ENCODE measurements at regions not wholly inside any gene's neighbourhood (a gene's known extent, or its start where the extent isn't known, plus 50 kb on each side); places are given as distances from the start of the nearest gene placed in this dataset.

DNA sequence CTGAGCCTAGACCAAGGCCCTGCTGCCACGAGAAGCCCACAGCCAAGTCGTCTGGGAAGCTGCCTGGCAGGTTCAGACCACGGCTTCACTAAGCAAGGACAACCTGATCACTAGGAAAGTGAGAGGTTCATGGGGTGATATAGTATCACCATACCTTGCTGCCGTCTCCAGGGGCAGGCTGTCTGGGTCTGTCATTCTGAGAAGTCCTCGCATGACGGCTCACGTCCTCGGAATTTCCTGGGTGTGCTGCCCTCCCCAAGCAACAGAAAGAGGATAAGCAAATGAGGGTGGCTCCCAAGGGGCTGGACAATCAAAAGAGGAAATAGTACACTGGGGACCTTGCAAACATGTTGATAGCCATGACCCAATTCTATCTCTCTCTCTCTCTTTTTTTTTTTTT, 207.4 kb upstream of the IGF1R start:
- Histone ChIP-seq H3K27ac (ENCODE audit: low read length) (no peak overlapping the region), H3K9me3 (ENCODE audit: control insufficient read depth, low read depth, low read length) (no peaks in the 10 kb centered on the region), H3K4me1 (ENCODE audit: control insufficient read depth, insufficient read depth, low read length) (no peaks in the 10 kb centered on the region), H3K36me3 (ENCODE audit: control insufficient read depth, insufficient read depth, low read length) (no peaks in the 10 kb centered on the region), H3K27me3 (ENCODE audit: control insufficient read depth, insufficient read depth, low read length) (peaks cover 2% of the 10 kb centered on the region), H3K4me3 (ENCODE audit: low read length) (no peak overlapping the region)
- WGBS (ENCODE audit: insufficient coverage, low lambda C conversion rate), result no CpG with 5 or more reads among the region's 8 CpGs
- DNase-seq, result no peak

DNA sequence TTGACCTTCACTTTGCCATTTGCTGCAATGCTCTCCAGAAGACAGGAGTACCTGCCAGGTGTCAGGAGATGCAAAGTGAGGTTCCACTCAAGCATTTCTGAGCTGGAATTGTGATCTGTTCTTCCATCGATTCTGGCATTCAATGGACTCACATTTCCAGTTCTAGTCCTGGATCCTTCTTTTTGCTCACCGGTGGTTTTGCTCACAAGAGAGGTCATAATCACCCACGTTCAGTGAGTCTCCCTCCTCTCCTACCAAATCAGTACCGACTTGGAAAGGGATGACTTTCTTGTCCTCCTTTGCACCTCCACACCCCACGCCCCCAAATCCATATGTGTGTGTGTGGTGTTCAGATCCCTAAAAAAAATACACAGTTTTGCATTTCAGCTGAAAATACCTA, 206.7 kb upstream of the IGF1R start:
- no peaks in the 10 kb centered on the region for H3K4me1 ChIP-seq (ENCODE audit: control insufficient read depth, insufficient read depth, low read length)
- no peak for DNase-seq
- peaks cover 2% of the 10 kb centered on the region for H3K27me3 ChIP-seq (ENCODE audit: control insufficient read depth, insufficient read depth, low read length)
- no peak overlapping the region for H3K4me3 ChIP-seq (ENCODE audit: low read length)
- 100% methylated on average over 1 of the region's 5 CpGs for WGBS (ENCODE audit: insufficient coverage, low lambda C conversion rate)
- no peaks in the 10 kb centered on the region for H3K36me3 ChIP-seq (ENCODE audit: control insufficient read depth, insufficient read depth, low read length)
- H3K27ac ChIP-seq (ENCODE audit: low read length), result no peak overlapping the region
- H3K9me3 ChIP-seq (ENCODE audit: control insufficient read depth, low read depth, low read length), result no peaks in the 10 kb centered on the region

DNA sequence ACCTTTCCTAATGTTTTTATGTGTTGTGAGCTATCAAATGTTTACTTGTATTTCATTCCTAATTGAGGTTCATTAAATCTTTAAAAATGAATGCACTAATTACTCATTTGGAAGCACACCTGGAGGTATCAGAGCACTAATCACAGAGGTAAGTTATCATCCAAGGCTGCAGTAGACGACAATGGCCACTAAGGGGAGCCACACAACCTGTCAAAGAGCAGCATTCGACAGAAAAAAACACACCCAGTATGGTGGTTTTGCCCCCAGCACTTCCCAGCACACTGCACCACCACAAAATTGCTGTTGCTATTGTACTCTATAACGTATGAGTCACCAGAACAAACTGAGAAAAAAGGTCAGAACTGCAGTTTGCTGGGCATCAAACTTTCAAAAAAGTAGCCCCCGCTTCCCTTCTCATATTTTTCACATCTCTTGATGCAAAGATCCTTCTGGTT, 205.9 kb upstream of the IGF1R start:
- Histone ChIP-seq H3K4me3 (ENCODE audit: low read length) (no peak overlapping the region), H3K36me3 (ENCODE audit: control insufficient read depth, insufficient read depth, low read length) (no peaks in the 10 kb centered on the region), H3K4me1 (ENCODE audit: control insufficient read depth, insufficient read depth, low read length) (no peaks in the 10 kb centered on the region), H3K9me3 (ENCODE audit: control insufficient read depth, low read depth, low read length) (no peaks in the 10 kb centered on the region), H3K27me3 (ENCODE audit: control insufficient read depth, insufficient read depth, low read length) (peaks cover 2% of the 10 kb centered on the region), H3K27ac (ENCODE audit: low read length) (no peak overlapping the region)
- DNase-seq, result peak; percentile 31 to 34
- no CpG with 5 or more reads among the region's 4 CpGs for WGBS (ENCODE audit: insufficient coverage, low lambda C conversion rate)

DNA sequence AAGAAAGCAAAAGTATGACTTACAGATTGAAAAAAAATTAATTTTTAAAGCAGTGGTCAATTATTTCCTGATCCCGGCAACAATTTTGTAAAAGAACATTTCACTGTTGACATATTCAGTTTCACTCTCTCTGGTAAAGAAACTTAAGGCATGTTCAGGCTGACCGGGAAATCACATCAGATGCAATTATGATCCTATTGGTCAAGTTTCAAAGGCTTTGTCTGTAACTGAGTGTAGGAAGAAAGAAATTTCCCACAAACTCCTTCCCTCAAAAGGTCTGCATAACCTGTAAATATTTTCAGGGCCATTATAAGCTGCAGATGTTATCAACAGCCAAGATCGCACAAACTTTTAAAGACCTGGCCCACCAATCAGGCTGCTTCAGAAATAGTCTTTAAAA, 205.4 kb upstream of the IGF1R start:
- Histone ChIP-seq H3K36me3 (ENCODE audit: control insufficient read depth, insufficient read depth, low read length) (no peaks in the 10 kb centered on the region), H3K27me3 (ENCODE audit: control insufficient read depth, insufficient read depth, low read length) (peaks cover 2% of the 10 kb centered on the region), H3K4me3 (ENCODE audit: low read length) (no peak overlapping the region), H3K27ac (ENCODE audit: low read length) (no peak overlapping the region), H3K4me1 (ENCODE audit: control insufficient read depth, insufficient read depth, low read length) (no peaks in the 10 kb centered on the region), H3K9me3 (ENCODE audit: control insufficient read depth, low read depth, low read length) (no peaks in the 10 kb centered on the region)
- whole genome bisulfite sequencing (ENCODE audit: insufficient coverage, low lambda C conversion rate), result 80% methylated on average over 1 of the region's 3 CpGs
- DNase-seq, result no peak

DNA sequence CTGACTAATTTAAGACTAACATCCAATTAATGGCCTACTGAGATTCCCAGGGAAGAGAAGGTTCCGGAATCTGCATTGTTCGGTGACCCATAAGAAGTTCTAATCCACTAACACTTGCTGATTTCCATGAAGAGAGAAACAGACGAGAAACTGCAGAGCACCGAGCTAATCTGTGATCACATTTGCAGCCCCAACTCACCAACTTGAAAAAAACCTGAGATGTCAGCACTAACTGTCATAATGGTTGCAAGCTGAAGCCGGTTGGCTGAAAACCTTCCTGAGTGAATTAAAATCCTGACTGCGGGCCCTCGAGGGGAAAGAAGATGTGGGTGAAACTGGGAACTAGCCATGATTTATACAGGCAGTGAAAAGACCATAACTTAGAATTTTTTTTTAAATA, 204.8 kb upstream of the IGF1R start:
- Histone ChIP-seq H3K36me3 (ENCODE audit: control insufficient read depth, insufficient read depth, low read length) (no peaks in the 10 kb centered on the region), H3K4me3 (ENCODE audit: low read length) (no peak overlapping the region), H3K27ac (ENCODE audit: low read length) (no peak overlapping the region), H3K27me3 (ENCODE audit: control insufficient read depth, insufficient read depth, low read length) (peaks cover 2% of the 10 kb centered on the region), H3K9me3 (ENCODE audit: control insufficient read depth, low read depth, low read length) (no peaks in the 10 kb centered on the region), H3K4me1 (ENCODE audit: control insufficient read depth, insufficient read depth, low read length) (no peaks in the 10 kb centered on the region)
- WGBS (ENCODE audit: insufficient coverage, low lambda C conversion rate), result 96% methylated on average over 4 of the region's 7 CpGs
- no peak for DNase-seq

DNA sequence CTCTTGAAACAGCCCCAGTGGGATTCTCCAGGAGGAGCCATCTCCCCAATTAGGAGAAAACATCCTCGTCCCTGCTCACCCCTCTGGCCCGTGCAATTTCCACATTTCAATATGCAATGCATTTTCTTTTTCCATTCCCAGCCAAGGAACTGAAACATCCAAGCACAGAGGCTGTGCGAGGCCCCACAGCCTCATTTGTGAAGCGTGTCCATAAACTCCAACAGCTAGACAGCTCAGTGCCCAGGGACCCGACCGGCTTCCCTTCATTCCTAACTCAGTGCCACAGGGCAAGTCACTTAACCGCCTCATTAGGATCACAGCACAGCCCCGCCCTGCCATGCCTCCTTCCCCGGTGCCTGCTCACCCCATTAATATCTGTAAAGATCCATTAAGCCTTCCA, 204.2 kb upstream of the IGF1R start:
- WGBS (ENCODE audit: insufficient coverage, low lambda C conversion rate), result no CpG with 5 or more reads among the region's 9 CpGs
- H3K4me1 ChIP-seq (ENCODE audit: control insufficient read depth, insufficient read depth, low read length), result no peaks in the 10 kb centered on the region
- H3K36me3 ChIP-seq (ENCODE audit: control insufficient read depth, insufficient read depth, low read length), result no peaks in the 10 kb centered on the region
- H3K9me3 ChIP-seq (ENCODE audit: control insufficient read depth, low read depth, low read length), result no peaks in the 10 kb centered on the region
- DNase-seq, result no peak
- H3K27ac ChIP-seq (ENCODE audit: low read length), result no peak overlapping the region
- peaks cover 2% of the 10 kb centered on the region for H3K27me3 ChIP-seq (ENCODE audit: control insufficient read depth, insufficient read depth, low read length)
- H3K4me3 ChIP-seq (ENCODE audit: low read length), result no peak overlapping the region

DNA sequence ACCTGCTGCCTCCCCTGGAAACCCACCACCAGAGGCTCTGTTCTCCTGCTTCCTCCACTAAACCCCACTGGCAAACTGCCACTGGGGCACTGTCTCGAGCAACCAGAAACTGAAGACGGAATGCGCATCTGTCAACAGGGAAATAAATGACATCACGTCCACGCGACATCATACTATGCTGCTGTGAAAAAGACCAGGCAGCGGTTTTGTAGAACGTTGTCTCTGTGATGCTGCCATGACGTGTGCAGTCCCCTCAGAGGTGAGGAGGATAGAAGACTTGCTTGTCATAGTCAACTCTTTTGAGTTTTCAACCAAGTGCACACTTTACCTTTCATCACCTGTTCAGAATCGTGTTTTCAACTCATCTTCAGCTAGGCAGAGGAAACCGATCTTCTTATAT, 203.0 kb upstream of the IGF1R start:
- peaks cover 2% of the 10 kb centered on the region for H3K27me3 ChIP-seq (ENCODE audit: control insufficient read depth, insufficient read depth, low read length)
- no peak for DNase-seq
- 75% methylated on average over 1 of the region's 11 CpGs for WGBS (ENCODE audit: insufficient coverage, low lambda C conversion rate)
- no peak overlapping the region for H3K4me3 ChIP-seq (ENCODE audit: low read length)
- H3K9me3 ChIP-seq (ENCODE audit: control insufficient read depth, low read depth, low read length), result no peaks in the 10 kb centered on the region
- H3K27ac ChIP-seq (ENCODE audit: low read length), result no peak overlapping the region
- no peaks in the 10 kb centered on the region for H3K36me3 ChIP-seq (ENCODE audit: control insufficient read depth, insufficient read depth, low read length)
- no peaks in the 10 kb centered on the region for H3K4me1 ChIP-seq (ENCODE audit: control insufficient read depth, insufficient read depth, low read length)

DNA sequence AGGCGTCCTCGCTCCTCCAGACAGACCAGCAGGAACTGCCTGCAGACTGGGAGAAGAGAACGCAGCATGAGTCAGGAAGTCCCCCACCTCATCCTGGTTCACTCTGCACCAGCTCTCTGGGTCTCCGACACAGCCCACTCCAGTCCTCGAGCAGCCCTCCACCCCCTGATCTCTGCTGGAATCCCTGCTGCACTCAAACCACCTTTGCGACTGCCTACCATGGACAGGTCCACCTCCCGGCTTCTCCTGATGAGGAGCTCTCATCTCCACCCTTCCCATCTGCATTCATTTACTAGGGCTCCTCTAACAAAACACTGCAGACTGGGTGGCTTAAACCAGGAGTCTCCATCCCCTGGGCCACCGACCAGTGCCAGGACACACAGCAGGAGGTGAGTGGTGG, 202.3 kb upstream of the IGF1R start:
- Histone ChIP-seq H3K36me3 (ENCODE audit: control insufficient read depth, insufficient read depth, low read length) (no peaks in the 10 kb centered on the region), H3K4me1 (ENCODE audit: control insufficient read depth, insufficient read depth, low read length) (no peaks in the 10 kb centered on the region), H3K27ac (ENCODE audit: low read length) (no peak overlapping the region), H3K9me3 (ENCODE audit: control insufficient read depth, low read depth, low read length) (no peaks in the 10 kb centered on the region), H3K27me3 (ENCODE audit: control insufficient read depth, insufficient read depth, low read length) (no peaks in the 10 kb centered on the region), H3K4me3 (ENCODE audit: low read length) (no peak overlapping the region)
- no peak for DNase-seq
- no CpG with 5 or more reads among the region's 8 CpGs for WGBS (ENCODE audit: insufficient coverage, low lambda C conversion rate)

DNA sequence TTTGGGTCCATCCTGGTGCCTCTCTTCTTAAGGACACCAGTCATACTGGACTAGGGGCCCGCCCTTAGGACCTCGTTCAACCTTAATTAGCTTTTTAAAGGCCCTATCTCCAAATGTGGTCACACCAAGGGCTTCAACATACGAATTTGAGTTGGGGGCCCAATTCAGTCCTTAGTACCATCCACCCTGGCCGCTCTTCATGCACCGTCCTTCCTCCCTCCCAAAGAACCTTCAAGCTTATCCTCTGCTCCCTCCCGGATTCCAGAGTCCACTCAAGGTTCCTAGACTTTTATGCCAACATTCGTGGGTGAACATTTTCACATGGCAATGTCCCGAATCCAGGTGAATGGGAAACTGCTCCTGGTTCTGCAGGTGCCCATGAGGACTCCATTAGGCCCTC, 201.3 kb upstream of the IGF1R start:
- no peaks in the 10 kb centered on the region for H3K9me3 ChIP-seq (ENCODE audit: control insufficient read depth, low read depth, low read length)
- no peaks in the 10 kb centered on the region for H3K36me3 ChIP-seq (ENCODE audit: control insufficient read depth, insufficient read depth, low read length)
- no CpG with 5 or more reads among the region's 8 CpGs for WGBS (ENCODE audit: insufficient coverage, low lambda C conversion rate)
- no peak overlapping the region for H3K27ac ChIP-seq (ENCODE audit: low read length)
- no peaks in the 10 kb centered on the region for H3K4me1 ChIP-seq (ENCODE audit: control insufficient read depth, insufficient read depth, low read length)
- DNase-seq, result no peak
- H3K27me3 ChIP-seq (ENCODE audit: control insufficient read depth, insufficient read depth, low read length), result no peaks in the 10 kb centered on the region
- H3K4me3 ChIP-seq (ENCODE audit: low read length), result no peak overlapping the region

DNA sequence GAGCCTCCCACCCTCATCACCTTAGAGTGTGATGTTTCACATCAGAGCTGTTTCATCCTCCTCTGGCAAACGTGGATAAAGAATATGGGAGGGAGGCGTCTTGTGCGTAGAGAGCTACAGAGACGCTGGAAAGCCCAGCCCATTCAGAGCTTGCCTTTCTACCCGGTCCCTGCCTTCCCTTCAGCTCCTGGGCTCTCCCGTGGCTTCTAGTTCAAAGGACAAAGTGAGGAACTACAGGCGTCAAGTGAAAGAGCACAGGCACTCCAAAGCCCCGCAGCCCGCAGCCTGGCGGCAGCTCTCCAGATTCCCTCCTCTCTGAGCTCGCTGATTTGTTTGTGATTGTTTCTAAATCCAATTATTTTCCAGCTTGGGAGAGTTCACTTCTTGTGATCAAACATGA, 197.1 kb upstream of the IGF1R start:
- H3K27ac ChIP-seq (ENCODE audit: low read length), result no peak overlapping the region
- H3K36me3 ChIP-seq (ENCODE audit: control insufficient read depth, insufficient read depth, low read length), result no peaks in the 10 kb centered on the region
- H3K27me3 ChIP-seq (ENCODE audit: control insufficient read depth, insufficient read depth, low read length), result no peaks in the 10 kb centered on the region
- 60% methylated on average over 1 of the region's 11 CpGs for WGBS (ENCODE audit: insufficient coverage, low lambda C conversion rate)
- H3K9me3 ChIP-seq (ENCODE audit: control insufficient read depth, low read depth, low read length), result no peaks in the 10 kb centered on the region
- H3K4me1 ChIP-seq (ENCODE audit: control insufficient read depth, insufficient read depth, low read length), result no peaks in the 10 kb centered on the region
- H3K4me3 ChIP-seq (ENCODE audit: low read length), result no peak overlapping the region
- DNase-seq, result no peak

DNA sequence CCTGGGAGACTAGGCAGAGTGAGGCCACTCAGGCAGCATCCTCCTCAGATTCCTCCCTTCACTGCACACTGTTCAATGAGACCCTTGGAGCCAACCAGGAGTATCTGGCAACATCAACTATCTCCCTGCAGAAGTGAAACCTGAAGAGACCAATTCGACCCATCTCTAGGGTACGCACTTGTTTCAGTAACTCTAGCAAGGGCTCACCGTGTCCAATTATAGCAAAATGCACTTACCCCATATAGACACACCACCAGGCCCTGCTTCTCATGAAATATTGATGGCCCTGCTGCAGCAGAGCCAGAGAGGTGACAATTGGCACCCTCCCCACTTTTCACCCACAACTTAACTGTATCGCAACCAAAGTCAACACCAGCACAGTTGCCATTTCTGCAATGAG, 196.1 kb upstream of the IGF1R start:
- no peak overlapping the region for H3K27ac ChIP-seq (ENCODE audit: low read length)
- H3K27me3 ChIP-seq (ENCODE audit: control insufficient read depth, insufficient read depth, low read length), result no peaks in the 10 kb centered on the region
- no peak for DNase-seq
- no peaks in the 10 kb centered on the region for H3K4me1 ChIP-seq (ENCODE audit: control insufficient read depth, insufficient read depth, low read length)
- no CpG with 5 or more reads among the region's 4 CpGs for WGBS (ENCODE audit: insufficient coverage, low lambda C conversion rate)
- no peaks in the 10 kb centered on the region for H3K36me3 ChIP-seq (ENCODE audit: control insufficient read depth, insufficient read depth, low read length)
- no peaks in the 10 kb centered on the region for H3K9me3 ChIP-seq (ENCODE audit: control insufficient read depth, low read depth, low read length)
- no peak overlapping the region for H3K4me3 ChIP-seq (ENCODE audit: low read length)
